Fibroblast of lung (primary cell): ENCODE measurements at regions not wholly inside any gene's neighbourhood (a gene's known extent, or its start where the extent isn't known, plus 50 kb on each side); places are given as distances from the start of the nearest gene placed in this dataset.

Experiments used
- EZH2 ChIP-seq: IDR thresholded peaks from 2 replicates; pipeline ENCODE4 v1.5.1; 2012; ENCODE audit warnings: low read length, control low read depth, mild to moderate bottlenecking; ENCODE audit errors: missing control alignments
- TF ChIP-seq, protein P1 (sequence below), 2 donors: IDR thresholded peaks in 1 of 2; conservative IDR thresholded peaks in 1 of 2; 1 replicate in 1 of 2; 2 replicates in 1 of 2; pipeline ENCODE4 v1.5.1; 2011 to 2012; ENCODE audit warnings: low read length in 2 of 2, control low read depth in 1 of 2, inconsistent platforms in 1 of 2, low read depth in 1 of 2, mild to moderate bottlenecking in 1 of 2

DNA sequence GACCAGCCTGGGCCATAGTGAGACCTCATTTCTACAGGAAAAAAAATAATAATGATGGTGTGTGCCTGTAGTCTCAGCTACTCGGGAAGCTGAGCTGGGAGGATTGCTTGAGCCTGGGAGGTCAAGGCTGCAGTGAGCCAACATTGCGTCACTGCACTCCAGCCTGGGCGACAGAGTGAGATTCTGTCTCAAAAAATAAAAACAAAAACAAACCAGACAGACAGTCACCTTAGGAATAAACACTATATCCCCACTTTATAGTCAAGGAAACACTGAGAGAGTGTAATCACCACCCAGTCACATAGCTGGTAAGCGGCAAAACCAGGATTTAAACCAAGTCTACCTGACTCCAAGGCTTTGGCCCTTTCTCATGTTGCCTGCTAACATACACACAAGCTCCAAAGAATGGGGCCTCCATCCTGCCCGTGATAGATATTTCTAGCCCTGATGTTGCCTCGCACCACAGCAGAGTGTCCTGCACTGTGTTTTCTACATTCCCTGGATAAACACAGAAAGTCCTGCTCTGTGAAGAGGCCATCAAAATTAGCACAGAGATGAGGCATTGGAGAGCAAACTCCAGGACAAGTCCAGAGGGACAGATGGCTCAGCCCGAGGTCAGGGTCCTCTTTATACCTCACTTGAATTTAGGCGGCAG, 66.1 kb upstream of the SMURF2 start:
- TF ChIP-seq, protein P1, sequence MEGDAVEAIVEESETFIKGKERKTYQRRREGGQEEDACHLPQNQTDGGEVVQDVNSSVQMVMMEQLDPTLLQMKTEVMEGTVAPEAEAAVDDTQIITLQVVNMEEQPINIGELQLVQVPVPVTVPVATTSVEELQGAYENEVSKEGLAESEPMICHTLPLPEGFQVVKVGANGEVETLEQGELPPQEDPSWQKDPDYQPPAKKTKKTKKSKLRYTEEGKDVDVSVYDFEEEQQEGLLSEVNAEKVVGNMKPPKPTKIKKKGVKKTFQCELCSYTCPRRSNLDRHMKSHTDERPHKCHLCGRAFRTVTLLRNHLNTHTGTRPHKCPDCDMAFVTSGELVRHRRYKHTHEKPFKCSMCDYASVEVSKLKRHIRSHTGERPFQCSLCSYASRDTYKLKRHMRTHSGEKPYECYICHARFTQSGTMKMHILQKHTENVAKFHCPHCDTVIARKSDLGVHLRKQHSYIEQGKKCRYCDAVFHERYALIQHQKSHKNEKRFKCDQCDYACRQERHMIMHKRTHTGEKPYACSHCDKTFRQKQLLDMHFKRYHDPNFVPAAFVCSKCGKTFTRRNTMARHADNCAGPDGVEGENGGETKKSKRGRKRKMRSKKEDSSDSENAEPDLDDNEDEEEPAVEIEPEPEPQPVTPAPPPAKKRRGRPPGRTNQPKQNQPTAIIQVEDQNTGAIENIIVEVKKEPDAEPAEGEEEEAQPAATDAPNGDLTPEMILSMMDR (conservative IDR thresholded peaks at IDR 0.05 in 1 of 2, IDR thresholded peaks at IDR 0.05 in 1 of 2; ENCODE audit: low read depth in 1 of 2, low read length in 2 of 2): no peak
- TF ChIP-seq EZH2: no peak
